CD4-positive, alpha-beta T cell (primary cell): ENCODE measurements at regions not wholly inside any gene's neighbourhood (a gene's known extent, or its start where the extent isn't known, plus 50 kb on each side); places are given as distances from the start of the nearest gene placed in this dataset.

ENCODE experiments used
- ATAC-seq: fragments of 200-7000 bp; cut with Tn5 transposase; one replicate; pipeline ENCODE4 v1.10.0; 2022; ENCODE audit warnings: mild to moderate bottlenecking; ENCODE audit not compliant: poor library complexity
- CTCF ChIA-PET: fragments of 350-600 bp; sonication (Branson Sonifier 250); formaldehyde crosslinking; loops from one replicate; lab custom pipeline; 2021; ENCODE audit warnings: antibody characterized with exemption, inconsistent platforms; lab: Charles Lee
- POLR2A ChIA-PET: fragments of 350-600 bp; sonication (Branson Sonifier 250); formaldehyde crosslinking; loops from one replicate; lab custom pipeline; 2021; ENCODE audit warnings: antibody characterized with exemption, inconsistent platforms; lab: Charles Lee
- DNase-seq, 14 experiments: peaks; one replicate each; pipeline ENCODE4 v3.0.0-alpha.2; 2013 to 2020; ENCODE audit warnings: mixed read lengths in 2 of 14
- H3K27ac ChIP-seq, 2 donors: one replicate each; pipeline versions ENCODE4 v1.5.1 to v1.7.0; 2013; ENCODE audit warnings: low read length in 2 of 2, low read depth in 1 of 2, mild to moderate bottlenecking in 1 of 2
- H3K27me3 ChIP-seq, 2 experiments: 1 replicate in 1 of 2; 2 replicates in 1 of 2; pipeline versions ENCODE4 v1.6.1 to v1.7.0; 2013; ENCODE audit warnings: low read length in 2 of 2, control low read depth in 1 of 2, mild to moderate bottlenecking in 1 of 2, moderate library complexity in 1 of 2; ENCODE audit not compliant: insufficient read depth in 2 of 2, control insufficient read depth in 1 of 2
- H3K36me3 ChIP-seq: one replicate; pipeline ENCODE4 v1.6.1; 2013; ENCODE audit warnings: low read length, control low read depth; ENCODE audit not compliant: insufficient read depth
- H3K4me1 ChIP-seq: one replicate; pipeline ENCODE4 v1.6.1; 2013; ENCODE audit warnings: low read length, control low read depth; ENCODE audit not compliant: insufficient read depth
- H3K4me3 ChIP-seq: one replicate; pipeline ENCODE4 v1.5.1; 2013; ENCODE audit warnings: mild to moderate bottlenecking, low read length, moderate library complexity
- H3K9me3 ChIP-seq, 2 experiments: 1 replicate in 1 of 2; 2 replicates in 1 of 2; pipeline versions ENCODE4 v1.6.1 to v1.7.0; 2013; ENCODE audit warnings: low read length in 2 of 2, mild to moderate bottlenecking in 2 of 2, control low read depth in 1 of 2, moderate library complexity in 1 of 2; ENCODE audit not compliant: control insufficient read depth in 1 of 2, insufficient read depth in 1 of 2
- H3K27ac Mint-ChIP-seq: one replicate; pipeline ENCODE4 v1.8.0; 2020; ENCODE audit warnings: mixed read lengths
- H3K27me3 Mint-ChIP-seq: one replicate; pipeline ENCODE4 v1.8.0; 2021; ENCODE audit warnings: mixed read lengths
- H3K36me3 Mint-ChIP-seq: one replicate; pipeline ENCODE4 v1.8.0; 2021; ENCODE audit warnings: low read depth, mixed read lengths
- H3K4me1 Mint-ChIP-seq: one replicate; pipeline ENCODE4 v1.8.0; 2021; ENCODE audit warnings: low read depth, mixed read lengths
- H3K4me3 Mint-ChIP-seq: one replicate; pipeline ENCODE4 v1.8.0; 2020; ENCODE audit warnings: mild to moderate bottlenecking, mixed read lengths
- H3K9me3 Mint-ChIP-seq: one replicate; pipeline ENCODE4 v1.8.0; 2020; ENCODE audit warnings: mixed read lengths
- intact Hi-C, 2 experiments: fragments of 100-400 bp; cut with DNase I in 1 of 2; cut with micrococcal nuclease in 1 of 2; formaldehyde crosslinking; loops; one replicate each; pipeline versions ENCODE4 v1.15.1 to v1.9.0; 2023 to 2025; cut with DNase I, micrococcal nuclease
- TF ChIP-seq, protein P1 (sequence below): fragments of 200-600 bp; IDR thresholded peaks from one replicate; pipeline ENCODE4 v1.8.0; 2022; ENCODE audit warnings: antibody characterized with exemption, mild to moderate bottlenecking

DNA sequence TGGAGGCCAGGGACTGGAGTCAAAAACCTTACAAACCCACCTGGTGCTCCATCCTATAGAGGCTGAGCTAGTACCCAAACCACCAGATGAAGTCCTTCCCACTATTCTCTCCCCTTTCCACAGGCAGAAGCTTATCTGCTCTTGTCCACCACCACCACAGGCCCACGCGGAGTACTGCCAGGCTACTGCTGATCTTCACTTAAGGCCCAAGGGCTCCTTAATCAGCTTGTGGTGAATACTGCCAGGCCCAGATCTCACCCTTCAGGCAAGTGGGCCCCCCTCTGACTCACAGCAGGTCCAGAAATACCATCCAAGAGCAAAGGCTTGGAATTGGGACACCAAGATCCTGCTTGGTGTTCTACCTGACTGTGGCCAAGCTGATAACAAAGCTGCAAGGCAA lies 598.1 kb upstream of the CBLB start:
- Histone ChIP-seq H3K27ac (no peak overlapping the region), H3K9me3 (no peaks in the 10 kb centered on the region), H3K27me3 (no peaks in the 10 kb centered on the region), H3K36me3 (no peaks in the 10 kb centered on the region), H3K4me3 (no peak overlapping the region), H3K4me1 (no peaks in the 10 kb centered on the region)
- Mint-ChIP-seq H3K36me3 (no peaks in the 10 kb centered on the region), H3K9me3 (peaks cover 2% of the 10 kb centered on the region), H3K27ac (no peak overlapping the region), H3K4me3 (no peak overlapping the region), H3K27me3 (no peaks in the 10 kb centered on the region), H3K4me1 (no peaks in the 10 kb centered on the region)
- no peak for DNase-seq
- POLR2A ChIA-PET: no interaction called here
- ATAC-seq: no peak
- CTCF ChIA-PET: no interaction called here
- intact Hi-C loops: no loop called here
- TF ChIP-seq, protein P1, sequence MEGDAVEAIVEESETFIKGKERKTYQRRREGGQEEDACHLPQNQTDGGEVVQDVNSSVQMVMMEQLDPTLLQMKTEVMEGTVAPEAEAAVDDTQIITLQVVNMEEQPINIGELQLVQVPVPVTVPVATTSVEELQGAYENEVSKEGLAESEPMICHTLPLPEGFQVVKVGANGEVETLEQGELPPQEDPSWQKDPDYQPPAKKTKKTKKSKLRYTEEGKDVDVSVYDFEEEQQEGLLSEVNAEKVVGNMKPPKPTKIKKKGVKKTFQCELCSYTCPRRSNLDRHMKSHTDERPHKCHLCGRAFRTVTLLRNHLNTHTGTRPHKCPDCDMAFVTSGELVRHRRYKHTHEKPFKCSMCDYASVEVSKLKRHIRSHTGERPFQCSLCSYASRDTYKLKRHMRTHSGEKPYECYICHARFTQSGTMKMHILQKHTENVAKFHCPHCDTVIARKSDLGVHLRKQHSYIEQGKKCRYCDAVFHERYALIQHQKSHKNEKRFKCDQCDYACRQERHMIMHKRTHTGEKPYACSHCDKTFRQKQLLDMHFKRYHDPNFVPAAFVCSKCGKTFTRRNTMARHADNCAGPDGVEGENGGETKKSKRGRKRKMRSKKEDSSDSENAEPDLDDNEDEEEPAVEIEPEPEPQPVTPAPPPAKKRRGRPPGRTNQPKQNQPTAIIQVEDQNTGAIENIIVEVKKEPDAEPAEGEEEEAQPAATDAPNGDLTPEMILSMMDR: no peak

- peaks cover 4% of the 10 kb centered on the region for H3K9me3 Mint-ChIP-seq
- no peak for ATAC-seq
- TF ChIP-seq, protein P1: no peak
- H3K9me3 ChIP-seq: peaks cover 0 to 3% of the 10 kb centered on the region in 2 experiments
- H3K27ac Mint-ChIP-seq: no peak overlapping the region
- H3K4me1 ChIP-seq: no peaks in the 10 kb centered on the region
- H3K27ac ChIP-seq: no peak overlapping the region
- DNase-seq: no peak
- H3K36me3 ChIP-seq: no peaks in the 10 kb centered on the region
- CTCF ChIA-PET: no interaction called here
- no peaks in the 10 kb centered on the region for H3K27me3 ChIP-seq
- intact Hi-C loops: no loop called here
- POLR2A ChIA-PET: no interaction called here
- no peak overlapping the region for H3K4me3 Mint-ChIP-seq
- no peaks in the 10 kb centered on the region for H3K36me3 Mint-ChIP-seq
- H3K27me3 Mint-ChIP-seq: no peaks in the 10 kb centered on the region
- H3K4me3 ChIP-seq: no peak overlapping the region
- H3K4me1 Mint-ChIP-seq: no peaks in the 10 kb centered on the region
These were observed 605.0 kb upstream of the CBLB start for GRCh38 chr3:106473576-106474475.

DNA sequence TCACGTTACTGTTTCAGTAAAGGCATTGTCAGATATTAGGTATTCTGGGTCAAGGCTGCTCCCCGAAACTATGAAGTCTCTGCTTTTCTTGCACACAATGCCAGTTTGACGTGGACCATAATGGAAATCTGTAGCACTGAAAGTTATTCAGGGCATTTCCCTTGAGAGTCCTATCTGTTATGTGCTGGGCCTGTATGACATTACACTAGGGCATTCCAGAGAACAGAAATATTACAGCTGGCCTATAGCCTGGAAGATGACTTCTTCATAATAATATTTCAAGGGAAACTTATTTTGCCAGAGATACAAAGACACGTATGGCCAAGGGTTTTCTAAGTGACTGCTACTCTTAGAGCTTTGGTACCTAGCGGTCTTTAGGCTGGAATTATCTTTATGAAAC lies 613.6 kb upstream of the CBLB start:
- H3K36me3 ChIP-seq: no peaks in the 10 kb centered on the region
- H3K4me1 ChIP-seq: no peaks in the 10 kb centered on the region
- TF ChIP-seq, protein P1: no peak
- H3K9me3 ChIP-seq: peaks cover 7 to 13% of the 10 kb centered on the region in 2 experiments
- intact Hi-C loops: no loop called here
- H3K27ac ChIP-seq: no peak overlapping the region
- DNase-seq: no peak
- H3K27ac Mint-ChIP-seq: no peak overlapping the region
- ChIA-PET CTCF (no interaction called here), POLR2A (no interaction called here)
- no peaks in the 10 kb centered on the region for H3K27me3 Mint-ChIP-seq
- peaks cover 7% of the 10 kb centered on the region for H3K9me3 Mint-ChIP-seq
- no peaks in the 10 kb centered on the region for H3K27me3 ChIP-seq
- ATAC-seq: no peak
- no peak overlapping the region for H3K4me3 Mint-ChIP-seq
- H3K4me3 ChIP-seq: no peak overlapping the region
- H3K36me3 Mint-ChIP-seq: no peaks in the 10 kb centered on the region
- H3K4me1 Mint-ChIP-seq: no peaks in the 10 kb centered on the region
